GM20000 (cell line): ENCODE measurements at regions not wholly inside any gene's neighbourhood (a gene's known extent, or its start where the extent isn't known, plus 50 kb on each side); places are given as distances from the start of the nearest gene placed in this dataset.
"Not testable (repeated sequence)": the region's sequence is repeated elsewhere in the genome, so short reads cannot be mapped to it uniquely, and the experiment has no call there.

ENCODE experiments used
- DNase-seq: peaks from one replicate; pipeline ENCODE4 v3.0.0; 2012; ENCODE audit warnings: low spot score
- TF ChIP-seq, protein P1 (sequence below): IDR thresholded peaks from 2 replicates; pipeline ENCODE4 v1.5.1; 2012; ENCODE audit warnings: mild to moderate bottlenecking, control low read depth; ENCODE audit errors: extremely low read depth, missing control alignments

DNA sequence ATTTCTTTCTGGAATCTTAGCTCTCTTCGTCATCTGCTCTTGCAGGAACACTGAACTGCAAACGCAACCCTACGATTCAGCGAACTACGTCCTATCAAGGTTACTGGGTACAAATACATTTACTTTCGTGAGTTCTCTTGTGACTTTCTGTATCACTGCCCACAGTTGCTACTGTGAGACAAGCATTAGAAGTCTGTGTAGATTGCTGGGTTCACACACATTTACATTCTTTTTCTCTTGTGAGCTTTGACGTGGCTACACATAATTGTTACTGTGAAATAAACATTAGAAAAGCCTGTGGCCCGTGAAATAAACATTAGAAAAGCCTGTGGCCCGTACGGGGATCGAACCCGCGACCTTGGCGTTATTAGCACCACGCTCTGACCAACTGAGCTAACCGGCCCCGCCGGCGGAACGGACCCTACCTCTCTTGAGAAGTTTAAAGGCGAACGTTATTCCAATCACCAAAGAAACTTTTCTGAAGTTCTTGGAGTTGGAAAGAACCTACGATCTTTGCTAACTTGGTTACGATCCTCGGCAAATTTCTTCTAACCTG lies 61.2 kb upstream of the ZNF322 start:
- DNase-seq, result not testable (repeated sequence)

DNA sequence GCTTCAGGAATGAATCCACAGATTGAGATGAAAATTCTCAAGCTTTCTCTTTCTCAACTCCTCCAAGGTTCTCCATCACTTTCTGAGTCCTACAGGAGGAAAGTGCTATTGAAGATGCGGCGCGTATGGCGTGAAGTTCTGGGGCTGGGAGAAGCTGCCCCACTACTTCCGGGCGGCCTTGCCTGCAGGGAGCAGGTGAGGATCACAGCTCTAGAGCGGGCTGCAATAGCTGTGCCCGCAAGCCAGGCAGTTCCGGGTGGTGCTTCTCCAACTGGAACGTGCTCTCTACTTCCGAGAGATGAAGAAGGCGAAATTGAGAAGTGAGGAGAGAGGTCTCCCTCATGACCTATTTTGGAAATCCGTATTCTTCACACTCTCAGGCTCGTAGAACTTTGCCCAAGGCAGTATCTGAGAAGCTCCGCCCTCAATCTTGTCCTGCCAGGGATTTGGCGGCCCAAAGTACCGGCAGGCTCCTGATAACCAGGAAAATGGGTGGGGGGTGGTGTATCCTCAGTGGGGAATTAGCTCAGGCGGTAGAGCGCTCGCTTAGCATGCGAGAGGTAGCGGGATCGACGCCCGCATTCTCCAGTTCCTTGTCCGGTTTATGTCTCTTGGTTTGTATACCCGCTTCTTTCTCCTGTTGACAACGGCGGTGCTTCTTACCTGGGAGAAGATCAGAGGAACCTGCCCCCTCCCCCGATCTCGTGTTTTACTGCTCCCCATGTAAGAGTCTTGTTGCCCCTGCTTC lies 70.6 kb upstream of the ZNF322 start:
- not testable (repeated sequence) for DNase-seq

DNA sequence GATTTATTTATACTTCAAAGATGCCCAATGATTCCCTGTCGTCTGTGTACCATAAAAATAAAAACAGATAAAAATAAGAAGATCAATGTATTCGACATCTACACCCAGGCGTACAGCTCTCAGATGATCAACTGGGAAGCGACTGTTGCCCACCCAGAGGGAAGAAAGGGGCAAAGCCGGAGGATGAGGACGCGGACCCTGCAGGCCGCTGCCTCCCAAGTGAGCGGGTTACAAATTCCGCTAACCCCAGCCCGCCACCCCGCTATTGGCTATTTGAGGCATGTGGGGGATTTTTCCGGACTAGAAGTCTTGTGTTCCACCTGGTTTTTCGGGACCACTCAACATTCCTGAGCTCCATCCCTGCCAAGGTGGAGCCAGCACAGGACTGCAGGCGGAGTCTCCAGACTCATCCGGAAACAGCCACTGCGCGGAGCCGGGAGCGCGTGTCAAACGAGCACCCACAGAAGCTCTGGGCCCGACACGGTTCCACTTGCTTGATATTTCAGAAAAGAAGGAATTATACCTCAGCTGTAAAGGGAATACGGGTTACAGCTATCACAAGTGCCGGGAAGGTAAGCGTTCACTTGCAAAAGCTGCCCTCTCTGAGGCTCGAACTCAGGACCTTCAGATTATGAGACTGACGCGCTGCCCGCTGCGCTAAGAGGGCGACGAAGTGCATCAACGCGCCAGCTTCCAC lies 75.4 kb upstream of the ZNF322 start:
- not testable (repeated sequence) for DNase-seq

DNA sequence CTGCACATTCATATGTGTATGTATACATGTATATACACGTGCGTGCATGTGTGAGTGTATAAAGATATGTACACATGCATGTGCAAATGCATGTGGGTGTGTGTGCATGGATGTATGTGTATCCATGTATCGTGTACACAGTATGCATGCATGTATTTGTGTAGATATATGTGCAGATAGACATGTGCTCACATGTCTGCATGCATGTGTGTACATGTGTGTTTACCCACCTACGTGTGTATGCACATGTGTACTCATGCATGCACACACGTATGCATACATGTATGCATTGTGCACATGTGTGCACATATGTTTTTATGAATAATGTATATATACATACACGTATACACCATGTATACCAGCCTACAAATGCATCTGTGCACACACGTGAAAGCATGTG lies 80.3 kb upstream of the ZNF322 start:
- TF ChIP-seq, protein P1, sequence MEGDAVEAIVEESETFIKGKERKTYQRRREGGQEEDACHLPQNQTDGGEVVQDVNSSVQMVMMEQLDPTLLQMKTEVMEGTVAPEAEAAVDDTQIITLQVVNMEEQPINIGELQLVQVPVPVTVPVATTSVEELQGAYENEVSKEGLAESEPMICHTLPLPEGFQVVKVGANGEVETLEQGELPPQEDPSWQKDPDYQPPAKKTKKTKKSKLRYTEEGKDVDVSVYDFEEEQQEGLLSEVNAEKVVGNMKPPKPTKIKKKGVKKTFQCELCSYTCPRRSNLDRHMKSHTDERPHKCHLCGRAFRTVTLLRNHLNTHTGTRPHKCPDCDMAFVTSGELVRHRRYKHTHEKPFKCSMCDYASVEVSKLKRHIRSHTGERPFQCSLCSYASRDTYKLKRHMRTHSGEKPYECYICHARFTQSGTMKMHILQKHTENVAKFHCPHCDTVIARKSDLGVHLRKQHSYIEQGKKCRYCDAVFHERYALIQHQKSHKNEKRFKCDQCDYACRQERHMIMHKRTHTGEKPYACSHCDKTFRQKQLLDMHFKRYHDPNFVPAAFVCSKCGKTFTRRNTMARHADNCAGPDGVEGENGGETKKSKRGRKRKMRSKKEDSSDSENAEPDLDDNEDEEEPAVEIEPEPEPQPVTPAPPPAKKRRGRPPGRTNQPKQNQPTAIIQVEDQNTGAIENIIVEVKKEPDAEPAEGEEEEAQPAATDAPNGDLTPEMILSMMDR, result no peak
- no peak for DNase-seq

DNA sequence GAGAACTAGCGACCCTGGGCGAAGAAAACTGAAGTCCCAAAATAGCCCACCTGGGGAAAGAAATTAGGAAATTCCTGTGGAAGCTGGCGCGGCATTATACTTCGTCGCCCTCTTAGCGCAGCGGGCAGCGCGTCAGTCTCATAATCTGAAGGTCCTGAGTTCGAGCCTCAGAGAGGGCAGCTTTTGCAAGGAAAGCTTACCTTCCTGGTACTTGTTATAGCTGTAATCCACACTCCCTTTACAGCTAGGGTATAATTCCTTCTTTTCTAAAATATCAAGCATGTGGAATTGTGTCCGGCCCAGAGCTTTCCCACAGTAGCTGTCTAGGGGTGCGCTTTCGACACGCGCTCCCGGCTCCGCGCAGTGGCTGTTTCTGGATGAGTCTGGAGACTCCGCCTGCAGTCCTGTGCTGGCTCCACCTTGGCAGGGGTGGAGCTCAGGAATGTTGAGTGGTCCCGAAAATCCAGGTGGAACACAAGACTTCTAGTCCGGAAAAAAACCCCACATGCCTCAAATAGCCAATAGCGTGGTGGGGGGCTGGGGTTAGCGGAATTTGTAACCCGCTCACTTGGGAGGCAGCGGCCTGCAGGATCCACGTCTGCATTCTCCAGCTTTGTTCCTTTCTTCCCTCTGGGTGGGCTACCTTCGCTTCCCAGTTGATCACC lies 83.7 kb upstream of the ZNF322 start:
- TF ChIP-seq, protein P1, result no peak
- DNase-seq, result no peak

DNA sequence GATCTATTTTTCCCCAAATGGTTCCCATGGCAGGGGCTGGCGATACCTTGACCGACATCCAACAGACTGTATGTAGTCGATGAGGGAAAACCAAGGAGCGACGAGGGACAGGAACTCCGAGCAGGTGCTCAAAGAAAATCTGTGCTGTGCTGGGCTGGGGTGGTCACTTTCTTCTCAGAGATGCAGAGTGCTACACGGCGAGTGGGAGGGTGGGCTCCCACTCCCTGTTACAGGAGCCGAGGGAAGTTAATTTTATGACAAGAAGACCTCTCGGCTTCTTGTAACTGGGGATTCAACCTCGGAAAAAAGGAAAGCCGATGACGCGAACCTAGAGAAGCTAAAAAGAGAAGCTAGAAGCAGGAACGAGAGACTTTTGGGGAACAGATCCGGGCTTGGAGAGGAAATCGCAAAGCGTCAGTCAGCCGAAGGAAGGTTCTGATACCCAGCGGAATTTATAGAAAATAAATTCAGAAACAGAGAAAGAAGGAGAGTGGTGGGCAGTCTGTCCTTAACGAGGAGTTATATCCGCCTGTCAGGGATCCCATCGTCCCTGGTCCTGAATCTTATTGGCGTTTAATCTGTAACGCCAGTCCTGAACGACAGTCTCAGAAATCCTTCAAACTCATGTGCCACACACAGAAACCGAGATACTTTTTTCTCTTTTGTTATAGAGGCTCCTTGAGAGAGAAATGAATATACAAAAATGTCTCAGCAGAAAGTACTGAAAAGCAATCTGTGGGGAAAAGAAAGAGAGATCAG lies 84.6 kb upstream of the ZNF322 start:
- no peak for DNase-seq
- TF ChIP-seq, protein P1, result no peak

DNA sequence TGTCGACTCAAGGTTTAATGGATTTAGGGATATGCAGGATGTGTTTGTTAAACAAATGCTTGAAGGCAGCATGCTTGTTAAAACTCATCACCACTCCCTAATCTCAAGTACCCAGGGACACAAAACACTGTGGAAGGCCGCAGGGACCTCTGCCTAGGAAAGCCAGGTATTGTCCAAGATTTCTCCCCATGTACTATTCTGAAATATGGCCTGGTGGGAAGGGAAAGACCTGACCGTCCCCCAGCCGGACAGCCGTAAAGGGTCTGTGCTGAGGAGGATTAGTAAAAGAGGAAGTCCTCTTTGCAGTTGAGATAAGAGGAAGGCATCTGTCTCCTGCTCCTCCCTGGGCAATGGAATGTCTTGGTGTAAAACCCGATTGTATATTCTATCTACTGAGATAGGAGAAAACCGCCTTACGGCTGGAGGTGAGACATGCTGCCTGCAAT lies 85.3 kb upstream of the ZNF322 start:
- DNase-seq, result not testable (repeated sequence)

DNA sequence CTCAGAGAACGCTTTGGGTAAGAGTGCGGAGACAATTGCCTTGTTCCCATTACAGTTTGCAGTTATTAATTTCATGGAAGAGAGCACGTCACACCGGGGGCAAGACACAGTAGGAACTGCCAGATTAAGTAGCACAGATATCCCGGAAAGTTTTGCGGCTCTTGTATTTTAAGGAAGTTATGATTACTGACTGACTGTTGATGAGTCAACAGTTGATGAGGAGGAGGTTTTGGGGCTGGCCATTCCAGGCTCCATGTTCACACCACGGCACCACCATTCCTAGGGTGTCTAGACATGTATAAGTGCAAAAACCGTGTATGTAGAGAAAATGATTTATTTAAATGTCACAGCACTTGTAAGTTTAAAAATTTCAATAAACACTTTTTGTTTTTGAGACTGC lies 86.4 kb upstream of the ZNF322 start:
- DNase-seq, result not testable (repeated sequence)

DNA sequence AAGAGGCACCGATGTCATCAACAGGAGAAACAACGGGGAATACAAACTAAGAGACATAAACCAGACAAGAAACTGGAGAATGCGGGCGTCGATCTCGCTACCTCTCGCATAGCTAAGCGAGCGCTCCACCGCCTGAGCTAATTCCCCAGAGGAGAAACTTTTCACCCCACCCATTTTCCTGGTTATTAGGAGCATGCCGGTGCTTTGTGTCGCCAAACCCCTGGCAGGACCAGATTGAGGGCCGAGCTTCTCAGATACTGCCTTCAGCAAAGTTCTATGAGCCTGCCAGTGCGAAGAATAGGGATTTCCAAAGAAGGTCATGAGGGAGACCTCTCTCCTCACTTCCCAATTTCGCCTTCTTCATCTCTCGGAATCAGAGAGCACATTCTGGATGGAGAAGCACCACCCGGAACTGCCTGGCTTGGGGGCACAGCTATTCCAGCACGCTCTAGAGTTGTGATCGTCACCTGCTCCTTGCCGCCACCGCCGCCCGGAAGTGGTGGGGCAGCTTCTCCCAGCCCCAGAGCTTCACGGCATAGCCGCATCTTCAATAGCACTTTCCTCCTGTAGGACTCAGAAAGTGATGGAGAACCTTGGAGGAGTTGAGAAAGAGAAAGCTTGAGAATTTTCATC lies 89.7 kb upstream of the ZNF322 start:
- not testable (repeated sequence) for DNase-seq

DNA sequence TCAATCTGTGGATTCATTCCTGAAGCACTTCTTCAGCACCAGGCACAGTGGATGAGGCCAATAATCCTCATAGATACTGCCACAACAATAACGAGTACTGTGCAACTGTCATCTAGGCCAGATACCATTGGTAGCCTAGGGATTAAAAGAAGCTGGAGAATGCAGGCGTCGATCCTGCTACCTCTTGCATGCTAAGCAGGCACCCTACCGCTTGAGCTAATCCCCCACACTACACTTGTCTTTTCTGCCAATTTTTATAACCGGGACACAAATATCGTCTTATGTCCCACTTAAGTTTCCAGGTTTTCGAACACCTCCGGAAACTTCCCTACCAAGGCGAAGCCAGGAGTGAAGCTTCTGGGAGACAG lies 90.2 kb upstream of the ZNF322 start:
- not testable (repeated sequence) for DNase-seq
